SK-N-SH (cell line): ENCODE measurements at regions not wholly inside any gene's neighbourhood (a gene's known extent, or its start where the extent isn't known, plus 50 kb on each side); places are given as distances from the start of the nearest gene placed in this dataset.

Experiments used
- CTCF ChIA-PET: fragments of 300-600, 350-600 bp; formaldehyde crosslinking; extraction: SDS; loops from one replicate; lab custom pipeline; 2021; lab: Yijun Ruan, JAX
- POLR2A ChIA-PET: fragments of 350-600 bp; sonication (Branson Sonifier 250); formaldehyde crosslinking; extraction: SDS; loops from one replicate; lab custom pipeline; 2020; ENCODE audit warnings: antibody characterized with exemption, inconsistent platforms; lab: Yijun Ruan, JAX
- DNase-seq: peaks from one replicate; pipeline ENCODE4 v3.0.0; 2012
- H2AFZ ChIP-seq: fragments of 200-600 bp; sonication (generic); 2 replicates; pipeline ENCODE4 v1.8.1; 2016; ENCODE audit warnings: antibody characterized with exemption, mild to moderate bottlenecking, low read depth
- H3F3A ChIP-seq: fragments of 200-600 bp; sonication (generic); replicated peaks from 2 replicates; pipeline ENCODE3; 2016; ENCODE audit warnings: antibody characterized with exemption, mild to moderate bottlenecking; ENCODE audit not compliant: insufficient read depth
- H3K27ac ChIP-seq, 2 experiments: fragments of 200-500 bp in 1 of 2; fragments of 200-600 bp in 1 of 2; sonication (Bioruptor generic) in 1 of 2; sonication (generic), shearing (Covaris generic) in 1 of 2; 2 replicates each; pipeline versions ENCODE4 v1.5.1 to v1.6.1; 2014 to 2016; ENCODE audit warnings: low read depth in 2 of 2, inconsistent platforms in 1 of 2, low read length in 1 of 2, mild to moderate bottlenecking in 1 of 2, mixed read lengths in 1 of 2
- H3K27me3 ChIP-seq: fragments of 200-600 bp; sonication (generic), shearing (Covaris generic); 2 replicates; pipeline ENCODE4 v1.6.1; 2016; ENCODE audit warnings: mixed run types; ENCODE audit not compliant: insufficient read depth
- H3K36me3 ChIP-seq, 2 experiments: fragments of 200-500 bp in 1 of 2; fragments of 200-600 bp in 1 of 2; sonication (Bioruptor generic) in 1 of 2; sonication (generic) in 1 of 2; replicated peaks in 1 of 2; 2 replicates each; pipeline versions ENCODE3 to v1.5.1; 2014 to 2016; ENCODE audit warnings: low read length in 1 of 2, mild to moderate bottlenecking in 1 of 2; ENCODE audit not compliant: insufficient read depth in 2 of 2, control insufficient read depth in 1 of 2
- H3K4me1 ChIP-seq, 2 experiments: fragments of 200-500 bp in 1 of 2; fragments of 200-600 bp in 1 of 2; sonication (Bioruptor generic) in 1 of 2; sonication (generic), shearing (Covaris generic) in 1 of 2; 2 replicates each; pipeline versions ENCODE4 v1.5.1 to v1.6.1; 2014 to 2016; ENCODE audit warnings: low read depth in 1 of 2, low read length in 1 of 2, mixed run types in 1 of 2; ENCODE audit not compliant: insufficient read depth in 2 of 2, control insufficient read depth in 1 of 2
- H3K4me2 ChIP-seq: fragments of 200-600 bp; sonication (generic), shearing (Covaris generic); 2 replicates; pipeline ENCODE4 v1.6.1; 2017; ENCODE audit warnings: mixed run types
- H3K4me3 ChIP-seq, 2 experiments: fragments of 200-500 bp in 1 of 2; fragments of 200-600 bp in 1 of 2; sonication (Bioruptor generic) in 1 of 2; sonication (generic), shearing (Covaris generic) in 1 of 2; 2 replicates each; pipeline versions ENCODE4 v1.5.1 to v1.8.1; 2014 to 2016; ENCODE audit warnings: low read depth in 2 of 2, inconsistent platforms in 1 of 2, low read length in 1 of 2, mild to moderate bottlenecking in 1 of 2, mixed read lengths in 1 of 2, moderate library complexity in 1 of 2
- H3K79me2 ChIP-seq: fragments of 200-600 bp; sonication (generic); 2 replicates; pipeline ENCODE4 v1.8.1; 2017; ENCODE audit warnings: mild to moderate bottlenecking; ENCODE audit not compliant: insufficient read depth
- H3K9ac ChIP-seq: fragments of 200-600 bp; sonication (generic); 2 replicates; pipeline ENCODE4 v1.6.1; 2017; ENCODE audit warnings: mixed run types
- H3K9me2 ChIP-seq: fragments of 200-600 bp; sonication (generic); 2 replicates; pipeline ENCODE4 v1.6.1; 2017; ENCODE audit warnings: mixed run types
- H3K9me3 ChIP-seq: fragments of 200-600 bp; sonication (generic); 2 replicates; pipeline ENCODE4 v1.6.1; 2017; ENCODE audit warnings: mixed run types, mild to moderate bottlenecking, moderate library complexity
- H4K20me1 ChIP-seq: fragments of 200-600 bp; sonication (generic); 2 replicates; pipeline ENCODE4 v1.6.1; 2017; ENCODE audit warnings: mild to moderate bottlenecking, mixed run types; ENCODE audit not compliant: insufficient read depth
- CHD2 ChIP-seq: fragments of 150-350 bp; IDR thresholded peaks from 2 replicates; pipeline ENCODE4 v1.6.1; 2018; ENCODE audit warnings: low read length; ENCODE audit not compliant: partially characterized antibody
- ELF1 ChIP-seq: IDR thresholded peaks from 2 replicates; pipeline ENCODE4 v1.4.0; 2012
- EP300 ChIP-seq, 2 experiments: IDR thresholded peaks; 2 replicates each; pipeline versions ENCODE4 v1.4.0 to v1.6.1; 2012; ENCODE audit warnings: borderline replicate concordance in 1 of 2, low read depth in 1 of 2, low read length in 1 of 2
- EZH2phosphoT487 ChIP-seq: fragments of 200-600 bp; sonication (generic); IDR thresholded peaks from 2 replicates; pipeline ENCODE4 v1.6.1; 2017; ENCODE audit warnings: low read depth, mixed run types, mild to moderate bottlenecking, antibody characterized with exemption, moderate library complexity, borderline replicate concordance
- FOSL2 ChIP-seq: IDR thresholded peaks from 2 replicates; pipeline ENCODE4 v1.4.0; 2012; ENCODE audit warnings: low read depth, mild to moderate bottlenecking, moderate library complexity, borderline replicate concordance
- FOXJ3 ChIP-seq: sonication (generic); formaldehyde crosslinking; IDR thresholded peaks from 2 replicates; pipeline ENCODE4 v1.5.1; 2020; ENCODE audit warnings: mild to moderate bottlenecking, missing genetic modification reagents
- JUND ChIP-seq: IDR thresholded peaks from 2 replicates; pipeline ENCODE4 v1.4.0; 2012
- MEF2A ChIP-seq: IDR thresholded peaks from 2 replicates; pipeline ENCODE4 v1.4.0; 2012; ENCODE audit warnings: low read depth, borderline replicate concordance
- MXI1 ChIP-seq: IDR thresholded peaks from 2 replicates; pipeline ENCODE4 v1.6.1; 2012; ENCODE audit warnings: mild to moderate bottlenecking, low read depth, low read length, improper control_type of control experiment
- NFIC ChIP-seq: IDR thresholded peaks from 2 replicates; pipeline ENCODE4 v1.4.0; 2012; ENCODE audit warnings: borderline replicate concordance
- NRF1 ChIP-seq: IDR thresholded peaks from 2 replicates; pipeline ENCODE4 v1.6.1; 2012; ENCODE audit warnings: low read depth, mild to moderate bottlenecking, low read length
- POLR2AphosphoS5 ChIP-seq: IDR thresholded peaks from 2 replicates; pipeline ENCODE4 v1.6.1; 2012; ENCODE audit warnings: low read depth, low read length
- RCOR1 ChIP-seq: fragments of 150-350 bp; IDR thresholded peaks from 2 replicates; pipeline ENCODE4 v1.6.1; 2017; ENCODE audit warnings: antibody characterized with exemption, low read length
- RXRA ChIP-seq: IDR thresholded peaks from 2 replicates; pipeline ENCODE4 v1.4.0; 2012; ENCODE audit warnings: low read depth, mild to moderate bottlenecking, borderline replicate concordance
- SIN3A ChIP-seq: IDR thresholded peaks from 2 replicates; pipeline ENCODE4 v1.6.1; 2012; ENCODE audit warnings: low read depth, mild to moderate bottlenecking, low read length, moderate library complexity, borderline replicate concordance
- TEAD4 ChIP-seq: IDR thresholded peaks from 2 replicates; pipeline ENCODE4 v1.4.0; 2012; ENCODE audit warnings: mild to moderate bottlenecking, borderline replicate concordance; ENCODE audit not compliant: insufficient read depth
- YY1 ChIP-seq: IDR thresholded peaks from 2 replicates; pipeline ENCODE4 v1.4.0; 2012; ENCODE audit warnings: low read depth, mild to moderate bottlenecking
- WGBS: methylation state at CpG from one replicate; pipeline ENCODE4 v1.1.6; 2017; ENCODE audit warnings: low lambda C conversion rate; 5-methylcytosine and 5-hydroxymethylcytosine counted together
- TF ChIP-seq, protein P1 (sequence below): fragments of 200-600 bp; sonication (generic); IDR thresholded peaks from 2 replicates; pipeline ENCODE4 v1.6.1; 2017; ENCODE audit warnings: antibody characterized with exemption, mild to moderate bottlenecking, moderate library complexity
- TF ChIP-seq, protein P2 (sequence below): IDR thresholded peaks from 2 replicates; pipeline ENCODE4 v1.4.0; 2012; ENCODE audit warnings: low read depth, borderline replicate concordance
- TF ChIP-seq, protein P3 (sequence below): fragments of 150-350 bp; IDR thresholded peaks from 2 replicates; pipeline ENCODE4 v1.6.1; 2017; ENCODE audit warnings: antibody characterized with exemption, low read length, low read depth, borderline replicate concordance

DNA sequence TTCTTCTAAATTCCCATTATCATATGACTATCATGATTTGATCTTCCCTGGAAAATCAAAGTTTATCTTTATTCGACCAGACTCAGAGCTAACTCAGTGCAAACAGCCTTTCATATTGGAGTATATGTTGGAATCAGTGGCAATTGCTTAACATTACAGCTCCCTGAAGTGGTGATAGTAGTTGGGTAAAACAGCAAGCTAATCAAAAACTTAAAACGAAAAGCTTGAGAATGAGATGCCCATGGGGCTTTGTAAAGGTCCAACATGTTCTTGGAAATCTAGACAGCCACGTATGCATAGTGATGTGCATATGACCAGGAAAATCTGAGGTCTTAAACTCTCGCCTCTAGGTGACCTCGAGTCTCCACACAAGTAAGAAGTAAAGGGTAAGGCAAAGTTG, 437.6 kb downstream of the KIF16B start:
- POLR2A ChIA-PET: no interaction called here
- CTCF ChIA-PET: interaction anchor here (1.1 kb wide), 1 partner anchor 19 kb away, joined by 4 read pairs; no protein-coding TSS in a partner anchor
- H3K9me3 ChIP-seq: peaks cover 4% of the 10 kb centered on the region; the same call in 1 of the 2 replicates
- no peak overlapping the region for H3K4me3 ChIP-seq
- no peaks in the 10 kb centered on the region for H4K20me1 ChIP-seq
- H3K36me3 ChIP-seq: no peaks in the 10 kb centered on the region
- H3K27ac ChIP-seq: no peak overlapping the region
- H2AFZ ChIP-seq: no peak overlapping the region
- no peaks in the 10 kb centered on the region for H3K27me3 ChIP-seq
- no peaks in the 10 kb centered on the region for H3K79me2 ChIP-seq
- H3K9me2 ChIP-seq: no peaks in the 10 kb centered on the region
- TF ChIP-seq SIN3A (no peak), JUND (no peak), ELF1 (no peak), TEAD4 (no peak), NRF1 (no peak), EP300 (IDR thresholded peaks at IDR 0.05; ENCODE audit: borderline replicate concordance in 1 of 2, low read depth in 1 of 2, low read length in 1 of 2) (no peak), YY1 (no peak), MEF2A (no peak), CHD2 (no peak), FOSL2 (no peak), POLR2AphosphoS5 (no peak), MXI1 (no peak), NFIC (no peak), FOXJ3 (no peak), EZH2phosphoT487 (no peak), RXRA (no peak), RCOR1 (no peak)
- TF ChIP-seq, protein P1, sequence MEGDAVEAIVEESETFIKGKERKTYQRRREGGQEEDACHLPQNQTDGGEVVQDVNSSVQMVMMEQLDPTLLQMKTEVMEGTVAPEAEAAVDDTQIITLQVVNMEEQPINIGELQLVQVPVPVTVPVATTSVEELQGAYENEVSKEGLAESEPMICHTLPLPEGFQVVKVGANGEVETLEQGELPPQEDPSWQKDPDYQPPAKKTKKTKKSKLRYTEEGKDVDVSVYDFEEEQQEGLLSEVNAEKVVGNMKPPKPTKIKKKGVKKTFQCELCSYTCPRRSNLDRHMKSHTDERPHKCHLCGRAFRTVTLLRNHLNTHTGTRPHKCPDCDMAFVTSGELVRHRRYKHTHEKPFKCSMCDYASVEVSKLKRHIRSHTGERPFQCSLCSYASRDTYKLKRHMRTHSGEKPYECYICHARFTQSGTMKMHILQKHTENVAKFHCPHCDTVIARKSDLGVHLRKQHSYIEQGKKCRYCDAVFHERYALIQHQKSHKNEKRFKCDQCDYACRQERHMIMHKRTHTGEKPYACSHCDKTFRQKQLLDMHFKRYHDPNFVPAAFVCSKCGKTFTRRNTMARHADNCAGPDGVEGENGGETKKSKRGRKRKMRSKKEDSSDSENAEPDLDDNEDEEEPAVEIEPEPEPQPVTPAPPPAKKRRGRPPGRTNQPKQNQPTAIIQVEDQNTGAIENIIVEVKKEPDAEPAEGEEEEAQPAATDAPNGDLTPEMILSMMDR: no peak
- TF ChIP-seq, protein P2, sequence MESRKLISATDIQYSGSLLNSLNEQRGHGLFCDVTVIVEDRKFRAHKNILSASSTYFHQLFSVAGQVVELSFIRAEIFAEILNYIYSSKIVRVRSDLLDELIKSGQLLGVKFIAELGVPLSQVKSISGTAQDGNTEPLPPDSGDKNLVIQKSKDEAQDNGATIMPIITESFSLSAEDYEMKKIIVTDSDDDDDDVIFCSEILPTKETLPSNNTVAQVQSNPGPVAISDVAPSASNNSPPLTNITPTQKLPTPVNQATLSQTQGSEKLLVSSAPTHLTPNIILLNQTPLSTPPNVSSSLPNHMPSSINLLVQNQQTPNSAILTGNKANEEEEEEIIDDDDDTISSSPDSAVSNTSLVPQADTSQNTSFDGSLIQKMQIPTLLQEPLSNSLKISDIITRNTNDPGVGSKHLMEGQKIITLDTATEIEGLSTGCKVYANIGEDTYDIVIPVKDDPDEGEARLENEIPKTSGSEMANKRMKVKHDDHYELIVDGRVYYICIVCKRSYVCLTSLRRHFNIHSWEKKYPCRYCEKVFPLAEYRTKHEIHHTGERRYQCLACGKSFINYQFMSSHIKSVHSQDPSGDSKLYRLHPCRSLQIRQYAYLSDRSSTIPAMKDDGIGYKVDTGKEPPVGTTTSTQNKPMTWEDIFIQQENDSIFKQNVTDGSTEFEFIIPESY: no peak
- TF ChIP-seq, protein P3, sequence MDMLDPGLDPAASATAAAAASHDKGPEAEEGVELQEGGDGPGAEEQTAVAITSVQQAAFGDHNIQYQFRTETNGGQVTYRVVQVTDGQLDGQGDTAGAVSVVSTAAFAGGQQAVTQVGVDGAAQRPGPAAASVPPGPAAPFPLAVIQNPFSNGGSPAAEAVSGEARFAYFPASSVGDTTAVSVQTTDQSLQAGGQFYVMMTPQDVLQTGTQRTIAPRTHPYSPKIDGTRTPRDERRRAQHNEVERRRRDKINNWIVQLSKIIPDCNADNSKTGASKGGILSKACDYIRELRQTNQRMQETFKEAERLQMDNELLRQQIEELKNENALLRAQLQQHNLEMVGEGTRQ: no peak
- H3K4me1 ChIP-seq: no peaks in the 10 kb centered on the region
- H3F3A ChIP-seq: no peaks in the 10 kb centered on the region
- DNase-seq: no peak
- 12% methylated on average over 5 of the region's 5 CpGs for WGBS
- no peak overlapping the region for H3K4me2 ChIP-seq
- H3K9ac ChIP-seq: no peak overlapping the region
